ENCODE measurements at regions not wholly inside any gene's neighbourhood (a gene's known extent, or its start where the extent isn't known, plus 50 kb on each side); places are given as distances from the start of the nearest gene placed in this dataset.
A peak's percentile ranks its signal among the peaks of the same experiment; 100 is the strongest.

GRCh38 chr2:236940916-236941520, 144.7 kb upstream of the COPS8 start:
- DNase-seq: peak; percentile 4
- H3K9me3 ChIP-seq: no peaks in the 10 kb centered on the region

GRCh38 chr2:236941551-236941950, 144.1 kb upstream of the COPS8 start:
- Histone ChIP-seq H3K27ac (no peak overlapping the region), H3K9me3 (no peaks in the 10 kb centered on the region), H3K4me3 (no peak overlapping the region), H3K27me3 (no peaks in the 10 kb centered on the region), H3K36me3 (no peaks in the 10 kb centered on the region), H3K4me1 (no peaks in the 10 kb centered on the region), H3K9ac (ENCODE audit: low read depth in 2 of 2, low read length in 2 of 2) (no peak overlapping the region)
- TF ChIP-seq, protein P1, sequence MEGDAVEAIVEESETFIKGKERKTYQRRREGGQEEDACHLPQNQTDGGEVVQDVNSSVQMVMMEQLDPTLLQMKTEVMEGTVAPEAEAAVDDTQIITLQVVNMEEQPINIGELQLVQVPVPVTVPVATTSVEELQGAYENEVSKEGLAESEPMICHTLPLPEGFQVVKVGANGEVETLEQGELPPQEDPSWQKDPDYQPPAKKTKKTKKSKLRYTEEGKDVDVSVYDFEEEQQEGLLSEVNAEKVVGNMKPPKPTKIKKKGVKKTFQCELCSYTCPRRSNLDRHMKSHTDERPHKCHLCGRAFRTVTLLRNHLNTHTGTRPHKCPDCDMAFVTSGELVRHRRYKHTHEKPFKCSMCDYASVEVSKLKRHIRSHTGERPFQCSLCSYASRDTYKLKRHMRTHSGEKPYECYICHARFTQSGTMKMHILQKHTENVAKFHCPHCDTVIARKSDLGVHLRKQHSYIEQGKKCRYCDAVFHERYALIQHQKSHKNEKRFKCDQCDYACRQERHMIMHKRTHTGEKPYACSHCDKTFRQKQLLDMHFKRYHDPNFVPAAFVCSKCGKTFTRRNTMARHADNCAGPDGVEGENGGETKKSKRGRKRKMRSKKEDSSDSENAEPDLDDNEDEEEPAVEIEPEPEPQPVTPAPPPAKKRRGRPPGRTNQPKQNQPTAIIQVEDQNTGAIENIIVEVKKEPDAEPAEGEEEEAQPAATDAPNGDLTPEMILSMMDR (IDR thresholded peaks at IDR 0.05): no peak
- DNase-seq: peak; percentile 3
- intact Hi-C loops (cut with DNase I): no loop called here

More at GRCh38 chr2:236940916-236941520, 144.7 kb upstream of the COPS8 start:
- Histone ChIP-seq H3K27ac (no peak overlapping the region), H3K4me3 (no peak overlapping the region), H3K27me3 (no peaks in the 10 kb centered on the region), H3K36me3 (no peaks in the 10 kb centered on the region), H3K4me1 (no peaks in the 10 kb centered on the region), H3K9ac (ENCODE audit: low read depth in 2 of 2, low read length in 2 of 2) (no peak overlapping the region)
- TF ChIP-seq, protein P1 (IDR thresholded peaks at IDR 0.05): no peak
- intact Hi-C loops (cut with DNase I): no loop called here

- TF ChIP-seq, protein P1 (IDR thresholded peaks at IDR 0.05): no peak
Observed at GRCh38 chr2:236942554-236942953, 143.1 kb upstream of the COPS8 start.

DNA sequence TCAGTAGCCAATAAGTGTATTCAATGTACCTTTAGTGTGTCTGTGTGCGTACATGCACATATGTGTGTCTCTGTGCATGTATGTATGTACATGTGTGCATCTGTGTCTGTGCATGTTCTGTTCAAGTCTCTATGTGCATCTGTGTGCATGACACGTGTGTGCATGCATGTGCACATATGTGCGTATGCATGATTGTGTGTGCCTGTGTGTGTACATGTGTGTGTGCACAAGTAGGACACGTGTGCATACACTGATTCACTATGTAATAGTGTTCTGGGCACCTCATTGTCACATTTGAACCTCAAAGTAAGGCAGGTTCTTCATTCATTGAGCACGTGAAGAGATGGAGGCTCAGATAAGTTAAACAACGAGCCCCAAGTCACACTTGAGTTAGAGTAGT, 142.6 kb upstream of the COPS8 start:
- TF ChIP-seq, protein P1 (IDR thresholded peaks at IDR 0.05): no peak

More at GRCh38 chr2:236942554-236942953, 143.1 kb upstream of the COPS8 start:
- Histone ChIP-seq H3K9me3 (no peaks in the 10 kb centered on the region), H3K27ac (no peak overlapping the region), H3K27me3 (no peaks in the 10 kb centered on the region), H3K9ac (ENCODE audit: low read depth in 2 of 2, low read length in 2 of 2) (no peak overlapping the region), H3K4me3 (no peak overlapping the region), H3K36me3 (no peaks in the 10 kb centered on the region), H3K4me1 (no peaks in the 10 kb centered on the region)
- no peak for DNase-seq
- intact Hi-C loops (cut with DNase I): no loop called here

GRCh38 chr2:236943841-236944513, 141.7 kb upstream of the COPS8 start:
- Histone ChIP-seq H3K27me3 (no peaks in the 10 kb centered on the region), H3K4me3 (no peak overlapping the region), H3K9ac (ENCODE audit: low read depth in 2 of 2, low read length in 2 of 2) (no peak overlapping the region), H3K27ac (no peak overlapping the region), H3K36me3 (no peaks in the 10 kb centered on the region), H3K9me3 (no peaks in the 10 kb centered on the region), H3K4me1 (no peaks in the 10 kb centered on the region)
- DNase-seq: peak; percentile 2
- TF ChIP-seq, protein P1 (IDR thresholded peaks at IDR 0.05): no peak
- intact Hi-C loops (cut with DNase I): no loop called here

More for the DNA sequence above, 142.6 kb upstream of the COPS8 start:
- no peak overlapping the region for H3K27ac ChIP-seq
- no peak overlapping the region for H3K9ac ChIP-seq (ENCODE audit: low read depth in 2 of 2, low read length in 2 of 2)
- no peaks in the 10 kb centered on the region for H3K36me3 ChIP-seq
- H3K9me3 ChIP-seq: no peaks in the 10 kb centered on the region
- H3K4me3 ChIP-seq: no peak overlapping the region
- H3K27me3 ChIP-seq: no peaks in the 10 kb centered on the region
- intact Hi-C loops (cut with DNase I): no loop called here
- peak; percentile 4 for DNase-seq
- no peaks in the 10 kb centered on the region for H3K4me1 ChIP-seq
